ENCODE measurements at regions not wholly inside any gene's neighbourhood (a gene's known extent, or its start where the extent isn't known, plus 50 kb on each side); places are given as distances from the start of the nearest gene placed in this dataset.

- peak in 1 of 2 donors; percentile 11 for DNase-seq (ENCODE audit: low read depth in 2 of 2)
These were observed 67.3 kb upstream of the AKT3 start for GRCh38 chr1:243917177-243917862.

DNA sequence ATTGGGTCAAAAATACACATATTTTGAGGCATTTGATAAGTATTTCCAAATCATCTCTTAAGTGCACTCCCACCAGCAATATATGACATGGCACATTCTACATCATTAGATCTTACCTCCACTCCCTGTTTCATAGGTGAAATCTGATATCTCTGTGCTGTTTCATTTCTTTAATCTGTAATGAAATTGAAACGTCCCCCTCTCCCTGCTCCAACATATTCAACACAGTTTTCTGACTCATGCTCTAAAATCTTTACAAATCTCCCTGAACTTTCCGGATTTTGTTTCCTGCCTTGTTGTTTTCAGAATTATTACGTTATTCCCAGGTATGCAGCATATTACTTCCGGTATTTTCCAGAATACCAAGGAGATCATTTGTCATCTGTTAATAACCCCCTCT lies 66.1 kb upstream of the AKT3 start:
- DNase-seq (ENCODE audit: low read depth in 2 of 2): no peak

DNA sequence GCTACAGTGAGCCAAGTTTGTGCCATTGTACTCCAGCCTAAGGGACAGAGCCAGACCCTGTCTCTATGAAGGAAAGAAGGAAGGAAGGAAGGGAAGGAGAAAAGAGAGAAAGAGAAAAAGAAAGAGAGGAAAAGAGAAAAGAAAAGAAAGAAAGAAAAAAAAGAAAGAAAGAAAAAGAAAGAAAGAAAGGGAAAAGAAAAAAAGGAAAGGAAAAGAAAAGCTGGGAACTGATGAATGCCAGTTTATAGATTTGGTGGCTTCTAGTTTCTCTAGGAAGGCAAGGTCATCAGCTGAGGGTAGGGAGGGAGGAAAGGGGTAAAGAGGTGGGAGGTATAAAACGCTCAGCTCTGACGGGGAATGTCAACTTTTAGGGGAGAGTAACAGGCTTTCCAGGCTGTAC lies 62.3 kb upstream of the AKT3 start:
- DNase-seq (ENCODE audit: low read depth in 2 of 2): no peak

GRCh38 chr1:243910607-243911006 lies 60.6 kb upstream of the AKT3 start:
- no peak for DNase-seq (ENCODE audit: low read depth in 2 of 2)

DNA sequence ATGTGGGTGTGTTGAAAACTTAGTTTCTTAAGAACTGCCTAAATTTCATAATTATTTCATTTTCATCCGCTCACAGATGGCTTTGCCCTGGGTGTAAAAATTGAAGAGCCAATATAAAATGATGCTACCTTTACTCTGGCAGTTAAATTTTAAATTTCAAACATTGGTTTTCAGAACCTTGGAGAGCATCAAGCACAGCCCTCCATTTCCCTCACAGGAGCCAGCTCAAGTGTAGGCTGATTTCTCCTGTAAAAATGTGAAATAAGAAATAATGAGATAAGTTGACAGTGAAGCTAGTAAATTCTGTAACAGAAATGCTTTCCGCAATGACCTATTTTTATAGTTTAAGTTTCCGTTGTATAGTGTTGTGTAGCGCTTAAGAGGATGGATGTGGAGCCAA lies 53.9 kb upstream of the AKT3 start:
- no peak for DNase-seq (ENCODE audit: low read depth in 2 of 2)

- DNase-seq (ENCODE audit: low read depth in 2 of 2): no peak
These were observed 53.0 kb upstream of the AKT3 start for GRCh38 chr1:243903041-243903440.

DNA sequence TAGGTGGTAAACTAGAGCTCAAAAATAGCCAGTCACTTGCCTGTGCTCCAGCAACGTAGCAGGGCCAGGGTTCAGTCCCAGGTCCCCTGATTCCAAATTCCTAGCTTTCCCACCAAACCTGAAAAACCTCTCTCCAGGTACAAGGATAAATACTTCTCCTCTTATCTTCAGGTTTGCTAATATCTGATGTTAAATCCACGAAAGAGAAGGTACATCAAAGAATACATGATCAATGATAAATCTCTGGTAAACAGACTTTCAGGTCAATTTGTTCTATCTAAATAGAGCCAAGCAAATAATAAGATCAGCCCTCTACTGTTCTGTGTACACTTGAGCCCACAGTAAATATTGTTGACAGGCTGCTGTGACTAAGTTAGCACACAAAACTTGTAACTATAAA lies 52.1 kb upstream of the AKT3 start:
- DNase-seq (ENCODE audit: low read depth in 2 of 2): no peak

Data from stimulated activated CD4-positive, alpha-beta T cell treated with anti-CD3 and anti-CD28 coated beads, Interleukin-15, amount 100 ng/mL, for 48 hours (primary cell).